SK-N-SH treated with all-trans-retinoic acid at 6 μM for 48 hours (cell line): ENCODE measurements at regions not wholly inside any gene's neighbourhood (a gene's known extent, or its start where the extent isn't known, plus 50 kb on each side); places are given as distances from the start of the nearest gene placed in this dataset.
"Not testable (repeated sequence)": the region's sequence is repeated elsewhere in the genome, so short reads cannot be mapped to it uniquely, and the experiment has no call there.

Experiments
- CSDC2 ChIP-seq: fragments of 250-450 bp; sonication (Bioruptor Pico); IDR thresholded peaks from 2 replicates; pipeline ENCODE4 v1.5.0; 2020; ENCODE audit warnings: mild to moderate bottlenecking, moderate library complexity
- ESRRG ChIP-seq: fragments of 250-450 bp; sonication (Bioruptor Pico); IDR thresholded peaks from 2 replicates; pipeline ENCODE4 v1.6.1; 2021; ENCODE audit warnings: mild to moderate bottlenecking
- ISL1 ChIP-seq: fragments of 250-450 bp; sonication (Bioruptor Pico); IDR thresholded peaks from 2 replicates; pipeline ENCODE4 v2.1.2; 2022; ENCODE audit warnings: mild to moderate bottlenecking, moderate library complexity
- PATZ1 ChIP-seq: fragments of 250-450 bp; sonication (Bioruptor Pico); IDR thresholded peaks from 2 replicates; pipeline ENCODE4 v1.8.0; 2020; ENCODE audit warnings: mild to moderate bottlenecking, moderate library complexity, borderline replicate concordance
- PPARA ChIP-seq: fragments of 250-450 bp; sonication (Bioruptor Pico); IDR thresholded peaks from 2 replicates; pipeline ENCODE4 v1.5.0; 2020; ENCODE audit warnings: mild to moderate bottlenecking, borderline replicate concordance
- TOX ChIP-seq: fragments of 250-450 bp; sonication (Bioruptor Pico); IDR thresholded peaks from 2 replicates; pipeline ENCODE4 v1.8.0; 2021; ENCODE audit warnings: mild to moderate bottlenecking, moderate library complexity, borderline replicate concordance
- ZFP30 ChIP-seq: fragments of 450-650 bp; formaldehyde crosslinking; IDR thresholded peaks from 2 replicates; pipeline ENCODE4 v1.5.0; 2022; ENCODE audit warnings: mild to moderate bottlenecking, moderate library complexity
- ZNF70 ChIP-seq: fragments of 450-650 bp; formaldehyde crosslinking; IDR thresholded peaks from 2 replicates; pipeline ENCODE4 v1.5.0; 2020; ENCODE audit warnings: mild to moderate bottlenecking, moderate library complexity
- ZNF8 ChIP-seq: fragments of 450-650 bp; formaldehyde crosslinking; IDR thresholded peaks from 2 replicates; pipeline ENCODE4 v1.5.0; 2020; ENCODE audit warnings: mild to moderate bottlenecking, moderate library complexity
- TF ChIP-seq, protein P1 (sequence below): fragments of 250-450 bp; sonication (Bioruptor Pico); IDR thresholded peaks from 2 replicates; pipeline ENCODE4 v1.5.0; 2020; ENCODE audit warnings: mild to moderate bottlenecking, moderate library complexity
- TF ChIP-seq, protein P2 (sequence below): fragments of 250-450 bp; sonication (Bioruptor Pico); IDR thresholded peaks from 2 replicates; pipeline ENCODE4 v1.8.0; 2021; ENCODE audit warnings: low read depth, mild to moderate bottlenecking, moderate library complexity, borderline replicate concordance
- TF ChIP-seq, protein P3 (sequence below): fragments of 250-450 bp; sonication (Bioruptor Pico); IDR thresholded peaks from 2 replicates; pipeline ENCODE4 v1.5.1; 2020; ENCODE audit warnings: low read depth, mild to moderate bottlenecking, moderate library complexity

- not testable (repeated sequence) for TF ChIP-seq TOX; ZNF70 (CRISPR knock-in tag); ZNF8 (CRISPR knock-in tag); PPARA (CRISPR knock-in tag); ISL1 (CRISPR knock-in tag); PATZ1 (CRISPR knock-in tag); CSDC2 (CRISPR knock-in tag); ZFP30 (CRISPR knock-in tag); ESRRG (CRISPR knock-in tag)
- TF ChIP-seq, protein P1, sequence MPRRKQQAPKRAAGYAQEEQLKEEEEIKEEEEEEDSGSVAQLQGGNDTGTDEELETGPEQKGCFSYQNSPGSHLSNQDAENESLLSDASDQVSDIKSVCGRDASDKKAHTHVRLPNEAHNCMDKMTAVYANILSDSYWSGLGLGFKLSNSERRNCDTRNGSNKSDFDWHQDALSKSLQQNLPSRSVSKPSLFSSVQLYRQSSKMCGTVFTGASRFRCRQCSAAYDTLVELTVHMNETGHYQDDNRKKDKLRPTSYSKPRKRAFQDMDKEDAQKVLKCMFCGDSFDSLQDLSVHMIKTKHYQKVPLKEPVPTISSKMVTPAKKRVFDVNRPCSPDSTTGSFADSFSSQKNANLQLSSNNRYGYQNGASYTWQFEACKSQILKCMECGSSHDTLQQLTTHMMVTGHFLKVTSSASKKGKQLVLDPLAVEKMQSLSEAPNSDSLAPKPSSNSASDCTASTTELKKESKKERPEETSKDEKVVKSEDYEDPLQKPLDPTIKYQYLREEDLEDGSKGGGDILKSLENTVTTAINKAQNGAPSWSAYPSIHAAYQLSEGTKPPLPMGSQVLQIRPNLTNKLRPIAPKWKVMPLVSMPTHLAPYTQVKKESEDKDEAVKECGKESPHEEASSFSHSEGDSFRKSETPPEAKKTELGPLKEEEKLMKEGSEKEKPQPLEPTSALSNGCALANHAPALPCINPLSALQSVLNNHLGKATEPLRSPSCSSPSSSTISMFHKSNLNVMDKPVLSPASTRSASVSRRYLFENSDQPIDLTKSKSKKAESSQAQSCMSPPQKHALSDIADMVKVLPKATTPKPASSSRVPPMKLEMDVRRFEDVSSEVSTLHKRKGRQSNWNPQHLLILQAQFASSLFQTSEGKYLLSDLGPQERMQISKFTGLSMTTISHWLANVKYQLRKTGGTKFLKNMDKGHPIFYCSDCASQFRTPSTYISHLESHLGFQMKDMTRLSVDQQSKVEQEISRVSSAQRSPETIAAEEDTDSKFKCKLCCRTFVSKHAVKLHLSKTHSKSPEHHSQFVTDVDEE (CRISPR knock-in tag): not testable (repeated sequence)
- TF ChIP-seq, protein P2, sequence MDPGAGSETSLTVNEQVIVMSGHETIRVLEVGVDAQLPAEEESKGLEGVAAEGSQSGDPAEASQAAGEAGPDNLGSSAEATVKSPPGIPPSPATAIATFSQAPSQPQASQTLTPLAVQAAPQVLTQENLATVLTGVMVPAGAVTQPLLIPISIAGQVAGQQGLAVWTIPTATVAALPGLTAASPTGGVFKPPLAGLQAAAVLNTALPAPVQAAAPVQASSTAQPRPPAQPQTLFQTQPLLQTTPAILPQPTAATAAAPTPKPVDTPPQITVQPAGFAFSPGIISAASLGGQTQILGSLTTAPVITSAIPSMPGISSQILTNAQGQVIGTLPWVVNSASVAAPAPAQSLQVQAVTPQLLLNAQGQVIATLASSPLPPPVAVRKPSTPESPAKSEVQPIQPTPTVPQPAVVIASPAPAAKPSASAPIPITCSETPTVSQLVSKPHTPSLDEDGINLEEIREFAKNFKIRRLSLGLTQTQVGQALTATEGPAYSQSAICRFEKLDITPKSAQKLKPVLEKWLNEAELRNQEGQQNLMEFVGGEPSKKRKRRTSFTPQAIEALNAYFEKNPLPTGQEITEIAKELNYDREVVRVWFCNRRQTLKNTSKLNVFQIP (CRISPR knock-in tag): not testable (repeated sequence)
- TF ChIP-seq, protein P3, sequence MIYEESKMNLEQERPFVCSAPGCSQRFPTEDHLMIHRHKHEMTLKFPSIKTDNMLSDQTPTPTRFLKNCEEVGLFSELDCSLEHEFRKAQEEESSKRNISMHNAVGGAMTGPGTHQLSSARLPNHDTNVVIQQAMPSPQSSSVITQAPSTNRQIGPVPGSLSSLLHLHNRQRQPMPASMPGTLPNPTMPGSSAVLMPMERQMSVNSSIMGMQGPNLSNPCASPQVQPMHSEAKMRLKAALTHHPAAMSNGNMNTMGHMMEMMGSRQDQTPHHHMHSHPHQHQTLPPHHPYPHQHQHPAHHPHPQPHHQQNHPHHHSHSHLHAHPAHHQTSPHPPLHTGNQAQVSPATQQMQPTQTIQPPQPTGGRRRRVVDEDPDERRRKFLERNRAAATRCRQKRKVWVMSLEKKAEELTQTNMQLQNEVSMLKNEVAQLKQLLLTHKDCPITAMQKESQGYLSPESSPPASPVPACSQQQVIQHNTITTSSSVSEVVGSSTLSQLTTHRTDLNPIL (CRISPR knock-in tag): not testable (repeated sequence)
Measured at GRCh38 chr4:184277010-184277409, 59.3 kb upstream of the ENPP6 start.
